ENCODE measurements at regions not wholly inside any gene's neighbourhood (a gene's known extent, or its start where the extent isn't known, plus 50 kb on each side); places are given as distances from the start of the nearest gene placed in this dataset.

- no peak for TF ChIP-seq POLR2A (IDR thresholded peaks at IDR 0.05; ENCODE audit: low read depth, low read length)
- no peak for TF ChIP-seq POLR2AphosphoS5 (IDR thresholded peaks at IDR 0.05; ENCODE audit: low read depth, low read length)
Observed at GRCh38 chr2:18425210-18425703, 135.2 kb downstream of the RDH14 start.
